ENCODE measurements at regions not wholly inside any gene's neighbourhood (a gene's known extent, or its start where the extent isn't known, plus 50 kb on each side); places are given as distances from the start of the nearest gene placed in this dataset.

- Mint-ChIP-seq H3K36me3 (no peaks in the 10 kb centered on the region), H3K4me1 (no peaks in the 10 kb centered on the region), H3K9me3 (peaks cover 0 to 8% (median 5%) of the 10 kb centered on the region in 5 donors), H3K4me3 (no peak overlapping the region), H3K27ac (no peak overlapping the region), H3K27me3 (no peaks in the 10 kb centered on the region)
- H3K27me3 ChIP-seq (ENCODE audit: insufficient read depth, low read length, poor library complexity, severe bottlenecking): no peaks in the 10 kb centered on the region
- ChIA-PET POLR2A (no interaction called here), CTCF (no interaction called here)
- no peaks in the 10 kb centered on the region for H3K4me1 ChIP-seq (ENCODE audit: insufficient read depth, low read length)
- no peaks in the 10 kb centered on the region for H3K36me3 ChIP-seq (ENCODE audit: insufficient read depth, low read length)
- H3K9me3 ChIP-seq (ENCODE audit: low read length): no peaks in the 10 kb centered on the region
- no peak for DNase-seq
- H3K4me3 ChIP-seq (ENCODE audit: low read length): no peak overlapping the region
- no peak overlapping the region for H3K27ac ChIP-seq (ENCODE audit: low read depth, low read length)
Observed at GRCh38 chr4:14631806-14632440, 370.4 kb upstream of the CPEB2 start.

- Histone ChIP-seq H3K4me3 (ENCODE audit: low read length) (no peak overlapping the region), H3K4me1 (ENCODE audit: insufficient read depth, low read length) (no peaks in the 10 kb centered on the region), H3K27me3 (ENCODE audit: insufficient read depth, low read length, poor library complexity, severe bottlenecking) (no peaks in the 10 kb centered on the region), H3K9me3 (ENCODE audit: low read length) (no peaks in the 10 kb centered on the region), H3K36me3 (ENCODE audit: insufficient read depth, low read length) (no peaks in the 10 kb centered on the region), H3K27ac (ENCODE audit: low read depth, low read length) (no peak overlapping the region)
- POLR2A ChIA-PET: no interaction called here
- DNase-seq: no peak
- Mint-ChIP-seq H3K9me3 (peaks cover 0 to 8% (median 5%) of the 10 kb centered on the region in 5 donors), H3K36me3 (no peaks in the 10 kb centered on the region), H3K4me3 (no peak overlapping the region), H3K27ac (no peak overlapping the region), H3K27me3 (peaks cover 4 to 5% of the 10 kb centered on the region in 2 donors), H3K4me1 (no peaks in the 10 kb centered on the region)
- CTCF ChIA-PET: no interaction called here
Observed at GRCh38 chr4:14636563-14636962, 365.7 kb upstream of the CPEB2 start.

- Histone ChIP-seq H3K4me1 (ENCODE audit: insufficient read depth, low read length) (no peaks in the 10 kb centered on the region), H3K9me3 (ENCODE audit: low read length) (no peaks in the 10 kb centered on the region), H3K4me3 (ENCODE audit: low read length) (no peak overlapping the region), H3K27ac (ENCODE audit: low read depth, low read length) (no peak overlapping the region), H3K27me3 (ENCODE audit: insufficient read depth, low read length, poor library complexity, severe bottlenecking) (no peaks in the 10 kb centered on the region), H3K36me3 (ENCODE audit: insufficient read depth, low read length) (no peaks in the 10 kb centered on the region)
- Mint-ChIP-seq H3K27ac (no peak overlapping the region), H3K4me1 (no peaks in the 10 kb centered on the region), H3K9me3 (peaks cover 0 to 7% (median 3%) of the 10 kb centered on the region in 5 donors), H3K36me3 (no peaks in the 10 kb centered on the region), H3K4me3 (no peak overlapping the region), H3K27me3 (peaks cover 4 to 5% of the 10 kb centered on the region in 2 donors)
- ChIA-PET POLR2A (no interaction called here), CTCF (no interaction called here)
- no peak for DNase-seq
Observed at GRCh38 chr4:14640476-14640875, 361.8 kb upstream of the CPEB2 start.

- no peaks in the 10 kb centered on the region for H3K9me3 ChIP-seq (ENCODE audit: low read length)
- Mint-ChIP-seq H3K36me3 (no peaks in the 10 kb centered on the region), H3K9me3 (peaks cover 0 to 7% (median 0%) of the 10 kb centered on the region in 5 donors), H3K4me1 (no peaks in the 10 kb centered on the region), H3K4me3 (no peak overlapping the region), H3K27me3 (peaks cover 4 to 5% of the 10 kb centered on the region in 2 donors), H3K27ac (no peak overlapping the region)
- H3K4me3 ChIP-seq (ENCODE audit: low read length): no peak overlapping the region
- ChIA-PET CTCF (no interaction called here), POLR2A (no interaction called here)
- H3K4me1 ChIP-seq (ENCODE audit: insufficient read depth, low read length): no peaks in the 10 kb centered on the region
- no peaks in the 10 kb centered on the region for H3K27me3 ChIP-seq (ENCODE audit: insufficient read depth, low read length, poor library complexity, severe bottlenecking)
- DNase-seq: no peak
- H3K36me3 ChIP-seq (ENCODE audit: insufficient read depth, low read length): no peaks in the 10 kb centered on the region
- no peak overlapping the region for H3K27ac ChIP-seq (ENCODE audit: low read depth, low read length)
Observed at GRCh38 chr4:14641871-14642270, 360.4 kb upstream of the CPEB2 start.

GRCh38 chr4:14644580-14645282 is 357.6 kb upstream of the CPEB2 start:
- no peak overlapping the region for H3K27ac ChIP-seq (ENCODE audit: low read depth, low read length)
- no peaks in the 10 kb centered on the region for H3K4me1 Mint-ChIP-seq
- no peaks in the 10 kb centered on the region for H3K36me3 ChIP-seq (ENCODE audit: insufficient read depth, low read length)
- H3K4me3 ChIP-seq (ENCODE audit: low read length): no peak overlapping the region
- ChIA-PET CTCF (no interaction called here), POLR2A (no interaction called here)
- no peaks in the 10 kb centered on the region for H3K27me3 Mint-ChIP-seq
- no peaks in the 10 kb centered on the region for H3K9me3 ChIP-seq (ENCODE audit: low read length)
- peaks cover 0 to 3% (median 1%) of the 10 kb centered on the region in 5 donors for H3K9me3 Mint-ChIP-seq
- H3K27ac Mint-ChIP-seq: no peak overlapping the region
- peaks cover 0 to 3% (median 0%) of the 10 kb centered on the region in 3 donors for H3K36me3 Mint-ChIP-seq
- no peaks in the 10 kb centered on the region for H3K4me1 ChIP-seq (ENCODE audit: insufficient read depth, low read length)
- H3K4me3 Mint-ChIP-seq: no peak overlapping the region
- H3K27me3 ChIP-seq (ENCODE audit: insufficient read depth, low read length, poor library complexity, severe bottlenecking): no peaks in the 10 kb centered on the region
- DNase-seq: no peak

GRCh38 chr4:14646831-14647230 is 355.4 kb upstream of the CPEB2 start:
- Mint-ChIP-seq H3K4me1 (no peaks in the 10 kb centered on the region), H3K4me3 (no peak overlapping the region), H3K27ac (no peak overlapping the region), H3K9me3 (peaks cover 0 to 3% (median under 1%) of the 10 kb centered on the region in 5 donors), H3K36me3 (peaks cover 0 to 3% (median 0%) of the 10 kb centered on the region in 3 donors), H3K27me3 (no peaks in the 10 kb centered on the region)
- Histone ChIP-seq H3K36me3 (ENCODE audit: insufficient read depth, low read length) (no peaks in the 10 kb centered on the region), H3K9me3 (ENCODE audit: low read length) (no peaks in the 10 kb centered on the region), H3K4me1 (ENCODE audit: insufficient read depth, low read length) (no peaks in the 10 kb centered on the region), H3K27ac (ENCODE audit: low read depth, low read length) (no peak overlapping the region), H3K27me3 (ENCODE audit: insufficient read depth, low read length, poor library complexity, severe bottlenecking) (no peaks in the 10 kb centered on the region), H3K4me3 (ENCODE audit: low read length) (no peak overlapping the region)
- DNase-seq: no peak
- ChIA-PET POLR2A (no interaction called here), CTCF (no interaction called here)

GRCh38 chr4:14650127-14650526 is 352.2 kb upstream of the CPEB2 start:
- Histone ChIP-seq H3K27me3 (ENCODE audit: insufficient read depth, low read length, poor library complexity, severe bottlenecking) (no peaks in the 10 kb centered on the region), H3K9me3 (ENCODE audit: low read length) (no peaks in the 10 kb centered on the region), H3K4me1 (ENCODE audit: insufficient read depth, low read length) (no peaks in the 10 kb centered on the region), H3K27ac (ENCODE audit: low read depth, low read length) (no peak overlapping the region), H3K4me3 (ENCODE audit: low read length) (no peak overlapping the region), H3K36me3 (ENCODE audit: insufficient read depth, low read length) (no peaks in the 10 kb centered on the region)
- no peaks in the 10 kb centered on the region for H3K4me1 Mint-ChIP-seq
- no peaks in the 10 kb centered on the region for H3K27me3 Mint-ChIP-seq
- peaks cover 0 to 7% (median 4%) of the 10 kb centered on the region in 5 donors for H3K9me3 Mint-ChIP-seq
- DNase-seq: no peak
- H3K27ac Mint-ChIP-seq: no peak overlapping the region
- POLR2A ChIA-PET: no interaction called here
- peaks cover 0 to 3% (median 0%) of the 10 kb centered on the region in 3 donors for H3K36me3 Mint-ChIP-seq
- CTCF ChIA-PET: no interaction called here
- no peak overlapping the region for H3K4me3 Mint-ChIP-seq

- H3K27me3 ChIP-seq (ENCODE audit: insufficient read depth, low read length, poor library complexity, severe bottlenecking): no peaks in the 10 kb centered on the region
- H3K4me3 ChIP-seq (ENCODE audit: low read length): no peak overlapping the region
- H3K9me3 ChIP-seq (ENCODE audit: low read length): no peaks in the 10 kb centered on the region
- no peak overlapping the region for H3K27ac ChIP-seq (ENCODE audit: low read depth, low read length)
- Mint-ChIP-seq H3K4me1 (no peaks in the 10 kb centered on the region), H3K27ac (no peak overlapping the region), H3K4me3 (no peak overlapping the region), H3K9me3 (peaks cover 0 to 13% (median 5%) of the 10 kb centered on the region in 5 donors), H3K27me3 (no peaks in the 10 kb centered on the region), H3K36me3 (peaks cover 0 to 1% (median 0%) of the 10 kb centered on the region in 3 donors)
- H3K36me3 ChIP-seq (ENCODE audit: insufficient read depth, low read length): no peaks in the 10 kb centered on the region
- ChIA-PET CTCF (no interaction called here), POLR2A (no interaction called here)
- no peaks in the 10 kb centered on the region for H3K4me1 ChIP-seq (ENCODE audit: insufficient read depth, low read length)
- no peak for DNase-seq
Observed at GRCh38 chr4:14652522-14652921, 349.8 kb upstream of the CPEB2 start.

Measured in CD8-positive, alpha-beta memory T cell (primary cell).